HCT116 (cell line): ENCODE measurements at regions not wholly inside any gene's neighbourhood (a gene's known extent, or its start where the extent isn't known, plus 50 kb on each side); places are given as distances from the start of the nearest gene placed in this dataset.
"Not testable (repeated sequence)": the region's sequence is repeated elsewhere in the genome, so short reads cannot be mapped to it uniquely, and the experiment has no call there.

ENCODE experiments used
- ATAC-seq: fragments of 200-7000 bp; cut with Tn5 transposase; 2 replicates; pipeline ENCODE4 v1.9.1; 2020; ENCODE audit warnings: mild to moderate bottlenecking, moderate library complexity
- BruUV-seq: library from RNA; stranded (reverse); fragments of 400-500 nt; replicated peaks from 2 replicates; lab custom pipeline; 2021; lab: Mats Ljungman, UMichigan
- CTCF ChIA-PET: fragments of 300-600 bp; sonication (Branson Sonifier 250); formaldehyde crosslinking; loops from one replicate; lab custom pipeline; 2021; ENCODE audit warnings: antibody characterized with exemption; lab: Charles Lee
- POLR2A ChIA-PET: fragments of 300-600, 350-600 bp; sonication (Branson Sonifier 250); formaldehyde crosslinking; loops from one replicate; lab custom pipeline; 2021; ENCODE audit warnings: antibody characterized with exemption; lab: Charles Lee
- RAD21 ChIA-PET, 2 experiments: fragments of 300-600 bp; sonication (Branson Sonifier 250); formaldehyde crosslinking; loops; one replicate each; lab custom pipeline; 2023; ENCODE audit warnings: low total read pairs in 2 of 2; ENCODE audit not compliant: uncharacterized antibody in 2 of 2, unreplicated experiment in 2 of 2, low non-redundant PET in 1 of 2; lab: Charles Lee
- DNase-seq: peaks from one replicate; pipeline ENCODE4 v3.0.0-alpha.2; 2010; ENCODE audit warnings: low read depth, low spot score
- H2AFZ ChIP-seq: fragments of 200-600 bp; shearing (Covaris generic), sonication (generic); 2 replicates; pipeline ENCODE4 v1.6.1; 2017; ENCODE audit warnings: low read depth, mixed run types, mixed read lengths, antibody characterized with exemption, low read length; ENCODE audit not compliant: poor library complexity, severe bottlenecking
- H3K27ac ChIP-seq: 2 replicates; pipeline ENCODE4 v1.5.1; 2012; ENCODE audit warnings: low read depth, low read length
- H3K27me3 ChIP-seq: fragments of 200-600 bp; sonication (generic); 2 replicates; pipeline ENCODE4 v1.6.1; 2016; ENCODE audit warnings: mixed run types, low read length, mixed read lengths; ENCODE audit not compliant: insufficient read depth
- H3K36me3 ChIP-seq, 2 experiments: fragments of 200-500 bp in 1 of 2; fragments of 200-600 bp in 1 of 2; sonication (Bioruptor generic) in 1 of 2; sonication (generic) in 1 of 2; 2 replicates each; pipeline versions ENCODE4 v1.5.1 to v1.6.1; 2014 to 2016; ENCODE audit warnings: low read length in 2 of 2, inconsistent platforms in 1 of 2, mixed read lengths in 1 of 2, mixed run types in 1 of 2; ENCODE audit not compliant: insufficient read depth in 2 of 2, control insufficient read depth in 1 of 2
- H3K4me1 ChIP-seq, 2 experiments: fragments of 200-600 bp in 1 of 2; sonication (generic) in 1 of 2; 2 replicates each; pipeline versions ENCODE4 v1.5.1 to v1.6.1; 2012 to 2017; ENCODE audit warnings: low read length in 2 of 2, inconsistent platforms in 1 of 2, mild to moderate bottlenecking in 1 of 2, mixed read lengths in 1 of 2, mixed run types in 1 of 2, moderate library complexity in 1 of 2; ENCODE audit not compliant: insufficient read depth in 2 of 2, control insufficient read depth in 1 of 2
- H3K4me2 ChIP-seq: fragments of 200-600 bp; sonication (generic); 2 replicates; pipeline ENCODE4 v1.6.1; 2017; ENCODE audit warnings: mixed run types, low read length, mixed read lengths
- H3K4me3 ChIP-seq, 2 experiments: fragments of 200-600 bp in 1 of 2; sonication (generic) in 1 of 2; replicated peaks in 1 of 2; 2 replicates each; pipeline ENCODE4 v1.5.1; 2011 to 2016; ENCODE audit warnings: low read length in 2 of 2, control low read depth in 1 of 2, low read depth in 1 of 2, mild to moderate bottlenecking in 1 of 2, mixed read lengths in 1 of 2, mixed run types in 1 of 2
- H3K79me2 ChIP-seq: fragments of 200-600 bp; sonication (generic); 2 replicates; pipeline ENCODE4 v1.6.1; 2017; ENCODE audit warnings: mild to moderate bottlenecking, mixed run types, low read length, moderate library complexity, mixed read lengths; ENCODE audit not compliant: insufficient read depth
- H3K9ac ChIP-seq: fragments of 200-600 bp; sonication (generic); 2 replicates; pipeline ENCODE4 v1.6.1; 2016; ENCODE audit warnings: low read length, mixed read lengths
- H3K9me2 ChIP-seq: fragments of 200-600 bp; sonication (generic), shearing (Covaris generic); 2 replicates; pipeline ENCODE4 v1.6.1; 2017; ENCODE audit warnings: mixed run types, mild to moderate bottlenecking, moderate library complexity; ENCODE audit not compliant: insufficient read depth
- H3K9me3 ChIP-seq, 2 experiments: fragments of 200-500 bp in 1 of 2; fragments of 200-600 bp in 1 of 2; sonication (Bioruptor generic) in 1 of 2; sonication (generic) in 1 of 2; 2 replicates each; pipeline ENCODE4 v1.6.1; 2014 to 2017; ENCODE audit warnings: low read length in 2 of 2, mixed read lengths in 2 of 2, inconsistent platforms in 1 of 2, low read depth in 1 of 2, mild to moderate bottlenecking in 1 of 2, mixed run types in 1 of 2, moderate library complexity in 1 of 2; ENCODE audit not compliant: control insufficient read depth in 1 of 2, insufficient read depth in 1 of 2
- H4K20me1 ChIP-seq: fragments of 200-600 bp; sonication (generic), shearing (Covaris generic); 2 replicates; pipeline ENCODE4 v1.6.1; 2017; ENCODE audit warnings: mixed run types, mild to moderate bottlenecking, moderate library complexity; ENCODE audit not compliant: insufficient read depth
- CBX3 ChIP-seq: IDR thresholded peaks from 2 replicates; pipeline ENCODE4 v1.6.1; 2012; ENCODE audit warnings: low read depth
- EGR1 ChIP-seq: IDR thresholded peaks from 2 replicates; pipeline ENCODE4 v1.6.1; 2012; ENCODE audit warnings: low read depth
- ELF1 ChIP-seq: IDR thresholded peaks from 2 replicates; pipeline ENCODE4 v1.6.1; 2012; ENCODE audit warnings: low read depth, borderline replicate concordance
- EZH2phosphoT487 ChIP-seq: fragments of 200-600 bp; IDR thresholded peaks from 2 replicates; pipeline ENCODE4 v1.6.1; 2018; ENCODE audit warnings: antibody characterized with exemption, borderline replicate concordance
- FOSL1 ChIP-seq: IDR thresholded peaks from 2 replicates; pipeline ENCODE4 v1.6.1; 2012; ENCODE audit warnings: low read depth
- JUND ChIP-seq: IDR thresholded peaks from 2 replicates; pipeline ENCODE4 v1.6.1; 2012
- RAD21 ChIP-seq: IDR thresholded peaks from 2 replicates; pipeline ENCODE4 v1.6.1; 2012; ENCODE audit warnings: low read depth, mild to moderate bottlenecking
- SIN3A ChIP-seq: IDR thresholded peaks from 2 replicates; pipeline ENCODE4 v1.6.1; 2012; ENCODE audit warnings: low read depth
- SP1 ChIP-seq: IDR thresholded peaks from 2 replicates; pipeline ENCODE4 v1.6.1; 2012; ENCODE audit warnings: low read depth
- SRF ChIP-seq: IDR thresholded peaks from 2 replicates; pipeline ENCODE4 v1.6.1; 2012; ENCODE audit warnings: low read depth
- TCF7L2 ChIP-seq: IDR thresholded peaks from 2 replicates; pipeline ENCODE4 v1.7.0; 2011; ENCODE audit warnings: borderline replicate concordance, inconsistent platforms; ENCODE audit not compliant: insufficient read depth, insufficient read length; ENCODE audit errors: extremely low read depth
- YY1 ChIP-seq: IDR thresholded peaks from 2 replicates; pipeline ENCODE4 v1.6.1; 2011; ENCODE audit warnings: low read length, low read depth, moderate library complexity, mild to moderate bottlenecking; ENCODE audit not compliant: insufficient replicate concordance; ENCODE audit errors: extremely low read depth
- ZFX ChIP-seq: fragments of 450-650 bp; IDR thresholded peaks from 2 replicates; pipeline ENCODE4 v1.6.1; 2017
- ZNF274 ChIP-seq: fragments of 200-500 bp; sonication (Bioruptor generic); IDR thresholded peaks from 2 replicates; pipeline ENCODE4 v1.6.1; 2014; ENCODE audit warnings: mild to moderate bottlenecking, low read depth, low read length, inconsistent platforms
- intact Hi-C: fragments of 100-400 bp; cut with micrococcal nuclease; formaldehyde crosslinking; loops from 2 replicates; pipeline ENCODE4 v1.10.0; 2022
- TF ChIP-seq, protein P1 (sequence below): IDR thresholded peaks from 2 replicates; pipeline ENCODE4 v1.6.1; 2011; ENCODE audit warnings: mild to moderate bottlenecking, low read length, moderate library complexity; ENCODE audit not compliant: insufficient replicate concordance; ENCODE audit errors: extremely low read depth
- TF ChIP-seq, protein P2 (sequence below): IDR thresholded peaks from 2 replicates; pipeline ENCODE4 v1.6.1; 2012
- TF ChIP-seq, protein P3 (sequence below): IDR thresholded peaks from 2 replicates; pipeline ENCODE4 v1.6.1; 2012

DNA sequence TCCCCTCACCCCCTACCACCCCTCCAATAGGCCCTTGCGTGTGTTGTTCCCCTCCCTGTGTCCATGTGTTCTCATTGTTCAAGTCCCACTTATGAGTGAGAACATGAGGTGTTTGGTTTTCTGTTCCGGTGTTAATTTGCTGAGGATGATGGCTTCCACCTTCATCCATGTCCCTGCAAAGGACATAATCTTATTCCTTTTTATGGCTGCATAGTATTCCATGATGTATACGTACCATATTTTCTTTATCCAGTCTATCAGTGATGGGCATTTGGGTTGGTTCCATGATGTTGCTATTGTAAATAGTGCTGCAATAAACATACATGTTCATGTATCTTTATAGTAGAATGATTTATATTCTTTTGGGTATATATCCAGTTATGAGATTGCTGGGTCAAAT, 523.6 kb upstream of the TBL1XR1 start:
- H4K20me1 ChIP-seq, H3K27me3 ChIP-seq, H3K9me3 ChIP-seq, CTCF ChIA-PET, DNase-seq, H3K4me2 ChIP-seq, RAD21 ChIA-PET, H3K36me3 ChIP-seq, H3K79me2 ChIP-seq, H3K27ac ChIP-seq, intact Hi-C loops, H3K4me3 ChIP-seq, H3K9ac ChIP-seq, POLR2A ChIA-PET, H3K9me2 ChIP-seq, BruUV-seq, H2AFZ ChIP-seq, ATAC-seq, H3K4me1 ChIP-seq: not testable (repeated sequence)

DNA sequence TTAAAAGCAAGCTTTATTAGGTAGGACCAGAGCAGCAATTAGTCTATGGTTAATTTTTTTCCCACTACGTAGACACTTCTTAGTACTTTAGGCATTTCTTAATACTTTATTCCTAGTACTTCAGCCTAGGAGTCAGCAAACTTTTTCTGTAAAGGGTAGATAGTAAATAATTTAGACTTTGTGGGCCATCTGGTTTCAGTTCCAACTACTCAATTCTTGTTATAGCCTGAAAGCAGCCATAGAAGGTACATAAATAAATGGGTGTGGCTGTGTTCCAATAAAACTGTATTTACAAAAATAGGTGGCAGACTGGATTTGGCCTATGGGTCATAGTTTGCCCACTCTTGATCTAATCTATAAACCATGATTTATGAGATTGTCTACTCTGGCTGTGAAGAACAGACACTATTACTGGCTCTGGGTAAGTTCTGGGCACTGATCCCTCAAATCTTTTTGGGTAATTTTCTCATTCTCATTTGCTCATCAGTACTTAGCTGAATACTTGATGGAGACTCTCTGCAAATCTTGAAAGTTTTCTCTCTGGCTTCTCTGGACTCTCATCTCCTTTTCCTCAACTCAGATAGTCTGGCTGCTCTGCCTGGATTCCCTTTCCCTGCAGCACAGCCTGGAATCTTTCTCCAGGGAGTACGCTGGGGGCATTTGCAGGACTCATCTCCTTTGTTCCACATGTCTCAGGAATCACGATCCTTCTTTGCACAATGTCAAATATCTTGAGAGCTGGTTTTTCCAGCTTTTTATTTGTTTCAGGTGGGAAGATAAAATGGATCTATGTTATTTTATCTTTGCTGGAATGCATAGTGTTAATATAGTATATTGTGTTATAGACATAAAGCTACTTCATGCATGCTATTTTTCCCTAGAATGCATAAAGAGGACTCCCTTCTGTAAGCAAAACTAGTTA, 524.8 kb upstream of the TBL1XR1 start:
- DNase-seq: no peak
- Histone ChIP-seq H2AFZ (no peak overlapping the region), H3K9ac (no peak overlapping the region), H3K36me3 (no peaks in the 10 kb centered on the region), H3K27ac (no peak overlapping the region), H4K20me1 (no peaks in the 10 kb centered on the region), H3K4me3 (no peak overlapping the region), H3K4me2 (no peak overlapping the region), H3K27me3 (no peaks in the 10 kb centered on the region), H3K4me1 (no peaks in the 10 kb centered on the region), H3K9me3 (no peaks in the 10 kb centered on the region), H3K79me2 (no peaks in the 10 kb centered on the region), H3K9me2 (no peaks in the 10 kb centered on the region)
- CTCF ChIA-PET: no interaction called here
- ATAC-seq: no peak
- BruUV-seq: no TSS peak
- intact Hi-C loops: no loop called here
- POLR2A ChIA-PET: no interaction called here
- RAD21 ChIA-PET: interaction anchor here in 1 of 2 experiments (0.6 kb wide), 1 partner anchor 16 kb away, joined by 3 read pairs; no protein-coding TSS in a partner anchor
- no peak for TF ChIP-seq YY1
- TF ChIP-seq FOSL1: no peak
- TF ChIP-seq, protein P1, sequence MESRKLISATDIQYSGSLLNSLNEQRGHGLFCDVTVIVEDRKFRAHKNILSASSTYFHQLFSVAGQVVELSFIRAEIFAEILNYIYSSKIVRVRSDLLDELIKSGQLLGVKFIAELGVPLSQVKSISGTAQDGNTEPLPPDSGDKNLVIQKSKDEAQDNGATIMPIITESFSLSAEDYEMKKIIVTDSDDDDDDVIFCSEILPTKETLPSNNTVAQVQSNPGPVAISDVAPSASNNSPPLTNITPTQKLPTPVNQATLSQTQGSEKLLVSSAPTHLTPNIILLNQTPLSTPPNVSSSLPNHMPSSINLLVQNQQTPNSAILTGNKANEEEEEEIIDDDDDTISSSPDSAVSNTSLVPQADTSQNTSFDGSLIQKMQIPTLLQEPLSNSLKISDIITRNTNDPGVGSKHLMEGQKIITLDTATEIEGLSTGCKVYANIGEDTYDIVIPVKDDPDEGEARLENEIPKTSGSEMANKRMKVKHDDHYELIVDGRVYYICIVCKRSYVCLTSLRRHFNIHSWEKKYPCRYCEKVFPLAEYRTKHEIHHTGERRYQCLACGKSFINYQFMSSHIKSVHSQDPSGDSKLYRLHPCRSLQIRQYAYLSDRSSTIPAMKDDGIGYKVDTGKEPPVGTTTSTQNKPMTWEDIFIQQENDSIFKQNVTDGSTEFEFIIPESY: no peak
- no peak for TF ChIP-seq JUND
- TF ChIP-seq CBX3: no peak
- TF ChIP-seq, protein P2, sequence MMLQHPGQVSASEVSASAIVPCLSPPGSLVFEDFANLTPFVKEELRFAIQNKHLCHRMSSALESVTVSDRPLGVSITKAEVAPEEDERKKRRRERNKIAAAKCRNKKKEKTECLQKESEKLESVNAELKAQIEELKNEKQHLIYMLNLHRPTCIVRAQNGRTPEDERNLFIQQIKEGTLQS: no peak
- no peak for TF ChIP-seq ELF1
- TF ChIP-seq TCF7L2: no peak
- TF ChIP-seq, protein P3, sequence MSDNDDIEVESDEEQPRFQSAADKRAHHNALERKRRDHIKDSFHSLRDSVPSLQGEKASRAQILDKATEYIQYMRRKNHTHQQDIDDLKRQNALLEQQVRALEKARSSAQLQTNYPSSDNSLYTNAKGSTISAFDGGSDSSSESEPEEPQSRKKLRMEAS: no peak
- no peak for TF ChIP-seq SRF
- no peak for TF ChIP-seq ZFX
- no peak for TF ChIP-seq SIN3A
- no peak for TF ChIP-seq SP1
- TF ChIP-seq RAD21: no peak
- TF ChIP-seq EZH2phosphoT487: no peak
- no peak for TF ChIP-seq EGR1
- TF ChIP-seq ZNF274: no peak
